GM12878 (cell line): ENCODE measurements at regions not wholly inside any gene's neighbourhood (a gene's known extent, or its start where the extent isn't known, plus 50 kb on each side); places are given as distances from the start of the nearest gene placed in this dataset.

Source experiments
- ATAC-seq: fragments of 200-7000 bp; cut with Tn5 transposase; 3 replicates; pipeline ENCODE4 v1.9.1; 2020; ENCODE audit warnings: mild to moderate bottlenecking, moderate library complexity
- BruUV-seq: library from RNA; stranded (reverse); fragments of 400-500 nt; replicated peaks from 2 replicates; lab custom pipeline; 2021; lab: Mats Ljungman, UMichigan
- CTCF ChIA-PET: fragments of 300-600 bp; sonication (Branson Sonifier 250); formaldehyde crosslinking; extraction: SDS; loops from one replicate; lab custom pipeline; 2021; ENCODE audit warnings: inconsistent platforms; lab: Yijun Ruan, JAX
- POLR2A ChIA-PET: fragments of 350-600 bp; formaldehyde crosslinking; extraction: SDS; loops from one replicate; lab custom pipeline; 2021; ENCODE audit warnings: inconsistent platforms; lab: Charles Lee
- RAD21 ChIA-PET: fragments of 300-600 bp; sonication (Branson Sonifier 250); formaldehyde crosslinking; loops from one replicate; lab custom pipeline; 2023; ENCODE audit warnings: antibody characterized with exemption; ENCODE audit not compliant: unreplicated experiment; lab: Charles Lee
- SMC1A ChIA-PET: fragments of 300-600 bp; sonication (Branson Sonifier 250); formaldehyde crosslinking; loops from one replicate; lab custom pipeline; 2023; ENCODE audit not compliant: unreplicated experiment, uncharacterized antibody; lab: Charles Lee
- DNase-seq: peaks from one replicate; pipeline ENCODE4 v3.0.0-alpha.2; 2011; ENCODE audit warnings: low read depth, low spot score
- FAIRE-seq: peaks from 3 replicates; lab custom pipeline; 2011; peaks lifted over from hg19 to GRCh38; lab: Jason Lieb, UNC
- H2AFZ ChIP-seq: 2 replicates; pipeline ENCODE4 v1.6.0; 2011; ENCODE audit warnings: low read depth, low read length, control low read depth; ENCODE audit not compliant: control insufficient read depth
- H3K27ac ChIP-seq: 2 replicates; pipeline ENCODE4 v1.5.1; 2011; ENCODE audit warnings: control low read depth; ENCODE audit not compliant: control insufficient read depth, insufficient read depth
- H3K27me3 ChIP-seq, 2 experiments: replicated peaks in 1 of 2; 2 replicates each; pipeline versions ENCODE4 v1.6.0 to v1.6.1; 2011; ENCODE audit warnings: low read length in 1 of 2; ENCODE audit not compliant: control insufficient read depth in 2 of 2, insufficient read depth in 2 of 2
- H3K36me3 ChIP-seq, 2 experiments: 2 replicates each; pipeline ENCODE4 v1.5.1; 2011; ENCODE audit warnings: low read length in 1 of 2; ENCODE audit not compliant: control insufficient read depth in 2 of 2, insufficient read depth in 2 of 2
- H3K4me1 ChIP-seq: 2 replicates; pipeline ENCODE4 v1.6.1; 2011; ENCODE audit warnings: mild to moderate bottlenecking, low read length, moderate library complexity, mixed read lengths; ENCODE audit not compliant: control insufficient read depth, insufficient read depth
- H3K4me2 ChIP-seq: 2 replicates; pipeline ENCODE4 v1.6.0; 2011; ENCODE audit warnings: control low read depth; ENCODE audit not compliant: control insufficient read depth, insufficient read depth
- H3K4me3 ChIP-seq: fragments of 200-600 bp; sonication (generic); 2 replicates; pipeline ENCODE4 v1.5.1; 2016
- H3K79me2 ChIP-seq: 2 replicates; pipeline ENCODE4 v1.6.0; 2011; ENCODE audit warnings: low read length; ENCODE audit not compliant: control insufficient read depth, insufficient read depth
- H3K9ac ChIP-seq: 2 replicates; pipeline ENCODE4 v1.8.0; 2011; ENCODE audit warnings: low read length, control low read depth, mixed read lengths; ENCODE audit not compliant: control insufficient read depth, insufficient read depth
- H3K9me3 ChIP-seq: replicated peaks from 3 replicates; pipeline ENCODE4 v1.5.1; 2011; ENCODE audit warnings: mild to moderate bottlenecking, low read length; ENCODE audit not compliant: control insufficient read depth, insufficient read depth
- H4K20me1 ChIP-seq: 2 replicates; pipeline ENCODE4 v1.6.0; 2011; ENCODE audit not compliant: control insufficient read depth, insufficient read depth
- ZBTB40 ChIP-seq: fragments of 450-650 bp; IDR thresholded peaks from 2 replicates; pipeline ENCODE4 v1.6.1; 2016; ENCODE audit warnings: mild to moderate bottlenecking, moderate library complexity, borderline replicate concordance
- ZNF24 ChIP-seq: fragments of 450-650 bp; IDR thresholded peaks from 2 replicates; pipeline ENCODE4 v1.6.1; 2017; ENCODE audit warnings: antibody characterized with exemption, mild to moderate bottlenecking
- WGBS: methylation state at CpG from one replicate; pipeline ENCODE4 v1.1.6; 2016; ENCODE audit warnings: low lambda C conversion rate; ENCODE audit not compliant: insufficient replicate concordance, insufficient coverage; ENCODE audit errors: missing lambda C conversion rate; 5-methylcytosine and 5-hydroxymethylcytosine counted together
- in situ Hi-C: fragments of 300-500 bp; cut with MboI; formaldehyde crosslinking; loops from 9 replicates; pipeline ENCODE4 v1.14.3; 2018; ENCODE audit warnings: mixed read lengths
- intact Hi-C: fragments of 100-400 bp; cut with micrococcal nuclease; formaldehyde crosslinking; loops from one replicate; pipeline ENCODE4 v1.14.2; 2022; ENCODE audit not compliant: unreplicated experiment

- no peak for TF ChIP-seq ZBTB40
Measured at GRCh38 chr11:134850566-134850965, 438.5 kb upstream of the B3GAT1 start (continued).

- no peaks in the 10 kb centered on the region for H3K79me2 ChIP-seq
- ChIA-PET RAD21 (no interaction called here), POLR2A (no interaction called here)
- peaks cover 0 to 2% of the 10 kb centered on the region in 2 experiments; a peak in 2 of 4 replicates for H3K27me3 ChIP-seq
- intact Hi-C loops = no loop called here
- no peaks in the 10 kb centered on the region for H3K4me1 ChIP-seq
- no peaks in the 10 kb centered on the region for H4K20me1 ChIP-seq
- H2AFZ ChIP-seq = no peak overlapping the region
- in situ Hi-C loops = no loop called here
- DNase-seq (no peak), ATAC-seq (no peak), FAIRE-seq (no peak)
- H3K9ac ChIP-seq = no peak overlapping the region
- no peak overlapping the region for H3K4me3 ChIP-seq
- no peak overlapping the region for H3K27ac ChIP-seq
- peak; percentile 41; the same call in 1 of the 2 replicates for TF ChIP-seq ZBTB40
- no peak for TF ChIP-seq ZNF24
- TF ChIP-seq, all 136 proteins: peak for 1
- CTCF ChIA-PET = interaction anchor here (0.5 kb wide), 1 partner anchor 124 kb away, joined by 3 read pairs; no protein-coding TSS in a partner anchor
- Histone ChIP-seq H3K4me2 (no peak overlapping the region), H3K9me3 (no peaks in the 10 kb centered on the region), H3K36me3 (no peaks in the 10 kb centered on the region)
- WGBS = 0% methylated on average over 3 of the region's 3 CpGs
- SMC1A ChIA-PET = no interaction called here
- BruUV-seq = no TSS peak
Measured at GRCh38 chr11:134849833-134850232, 437.8 kb upstream of the B3GAT1 start.
